C4-2B (cell line): ENCODE measurements at regions not wholly inside any gene's neighbourhood (a gene's known extent, or its start where the extent isn't known, plus 50 kb on each side); places are given as distances from the start of the nearest gene placed in this dataset.

Experiments
- CTCF ChIP-seq: fragments of 450-650 bp; conservative IDR thresholded peaks from 2 replicates; pipeline ENCODE4 v1.5.1; 2017; ENCODE audit warnings: mild to moderate bottlenecking
- ZFX ChIP-seq: fragments of 450-650 bp; IDR thresholded peaks from 2 replicates; pipeline ENCODE4 v1.6.1; 2017

GRCh38 chr18:39450958-39451357 lies 1885.4 kb upstream of the CELF4 start:
- TF ChIP-seq CTCF = no peak
- no peak for TF ChIP-seq ZFX
